Breast epithelium (tissue), 4 donors: ENCODE measurements at regions not wholly inside any gene's neighbourhood (a gene's known extent, or its start where the extent isn't known, plus 50 kb on each side); places are given as distances from the start of the nearest gene placed in this dataset.

ENCODE experiments used
- DNase-seq, 2 donors: peaks; one replicate each; pipeline ENCODE4 v3.0.0-alpha.2; 2019; ENCODE audit warnings: low spot score in 2 of 2
- H3K27ac ChIP-seq, 2 donors: fragments of 200-600 bp; sonication (generic) in 1 of 2; one replicate each; pipeline ENCODE4 v1.5.1; 2016 to 2019; ENCODE audit warnings: mild to moderate bottlenecking in 1 of 2
- H3K27me3 ChIP-seq, 2 donors: fragments of 200-600 bp; sonication (generic) in 1 of 2; one replicate each; pipeline versions ENCODE4 v1.5.1 to v1.6.0; 2017 to 2019; ENCODE audit warnings: control low read depth in 1 of 2, mild to moderate bottlenecking in 1 of 2
- H3K36me3 ChIP-seq: fragments of 200-600 bp; one replicate; pipeline ENCODE4 v1.5.1; 2019
- H3K4me1 ChIP-seq, 2 donors: fragments of 200-600 bp; sonication (generic); one replicate each; pipeline ENCODE4 v1.5.1; 2016 to 2019; ENCODE audit warnings: control low read depth in 1 of 2
- H3K4me3 ChIP-seq, 3 donors: fragments of 200-600 bp; sonication (generic); 1 replicate in 2 of 3; 2 replicates in 1 of 3; pipeline ENCODE4 v1.5.1; 2016 to 2019; ENCODE audit warnings: mild to moderate bottlenecking in 3 of 3, moderate library complexity in 2 of 3
- H3K9me3 ChIP-seq, 2 donors: fragments of 200-600 bp; sonication (generic) in 1 of 2; one replicate each; pipeline ENCODE4 v1.5.1; 2016 to 2019; ENCODE audit warnings: control low read depth in 1 of 2
- POLR2A ChIP-seq: fragments of 450-650 bp; IDR thresholded peaks from one replicate; pipeline ENCODE4 v1.6.1; 2016; ENCODE audit warnings: antibody characterized with exemption, mild to moderate bottlenecking, moderate library complexity
- POLR2AphosphoS5 ChIP-seq, 3 donors: sonication (generic); formaldehyde crosslinking; IDR thresholded peaks; one replicate each; pipeline ENCODE4 v1.6.1; 2017; ENCODE audit warnings: antibody characterized with exemption in 3 of 3
- intact Hi-C: fragments of 100-400 bp; cut with DNase I; formaldehyde crosslinking; loops from one replicate; pipeline ENCODE4 v1.15.1; 2023; ENCODE audit warnings: low total_unique reads
- TF ChIP-seq, protein P1 (sequence below), 3 donors: fragments of 450-650 bp; IDR thresholded peaks; one replicate each; pipeline ENCODE4 v1.5.1; 2016 to 2017; ENCODE audit warnings: antibody characterized with exemption in 3 of 3, mild to moderate bottlenecking in 3 of 3, moderate library complexity in 3 of 3

DNA sequence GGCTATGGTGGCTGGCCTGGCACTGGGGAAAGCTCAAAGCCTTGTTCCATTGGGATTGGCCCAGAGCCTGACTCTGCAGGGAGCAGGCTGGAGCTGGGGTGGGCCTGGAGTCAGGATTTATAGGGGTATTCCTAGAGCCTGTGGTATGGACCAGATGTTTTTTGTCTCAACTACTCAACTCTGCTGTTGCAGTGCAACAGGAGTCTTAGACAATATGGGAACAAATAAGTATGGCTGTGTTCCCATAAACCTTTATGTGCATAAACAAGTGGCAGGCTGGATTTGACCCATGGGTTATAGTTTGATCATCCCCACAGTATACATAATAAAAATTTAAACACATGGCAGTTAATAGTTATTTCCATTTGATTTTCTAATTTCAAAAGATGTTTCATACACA lies 557.9 kb upstream of the ARX start:
- no peaks in the 10 kb centered on the region for H3K36me3 ChIP-seq
- H3K9me3 ChIP-seq: no peaks in the 10 kb centered on the region
- H3K27me3 ChIP-seq: peaks cover 0 to 17% of the 10 kb centered on the region in 2 donors
- H3K27ac ChIP-seq: no peak overlapping the region
- no peaks in the 10 kb centered on the region for H3K4me1 ChIP-seq
- no peak overlapping the region for H3K4me3 ChIP-seq
- intact Hi-C loops: no loop called here
- TF ChIP-seq POLR2AphosphoS5 (IDR thresholded peaks at IDR 0.05) (no peak), POLR2A (no peak)
- TF ChIP-seq, protein P1, sequence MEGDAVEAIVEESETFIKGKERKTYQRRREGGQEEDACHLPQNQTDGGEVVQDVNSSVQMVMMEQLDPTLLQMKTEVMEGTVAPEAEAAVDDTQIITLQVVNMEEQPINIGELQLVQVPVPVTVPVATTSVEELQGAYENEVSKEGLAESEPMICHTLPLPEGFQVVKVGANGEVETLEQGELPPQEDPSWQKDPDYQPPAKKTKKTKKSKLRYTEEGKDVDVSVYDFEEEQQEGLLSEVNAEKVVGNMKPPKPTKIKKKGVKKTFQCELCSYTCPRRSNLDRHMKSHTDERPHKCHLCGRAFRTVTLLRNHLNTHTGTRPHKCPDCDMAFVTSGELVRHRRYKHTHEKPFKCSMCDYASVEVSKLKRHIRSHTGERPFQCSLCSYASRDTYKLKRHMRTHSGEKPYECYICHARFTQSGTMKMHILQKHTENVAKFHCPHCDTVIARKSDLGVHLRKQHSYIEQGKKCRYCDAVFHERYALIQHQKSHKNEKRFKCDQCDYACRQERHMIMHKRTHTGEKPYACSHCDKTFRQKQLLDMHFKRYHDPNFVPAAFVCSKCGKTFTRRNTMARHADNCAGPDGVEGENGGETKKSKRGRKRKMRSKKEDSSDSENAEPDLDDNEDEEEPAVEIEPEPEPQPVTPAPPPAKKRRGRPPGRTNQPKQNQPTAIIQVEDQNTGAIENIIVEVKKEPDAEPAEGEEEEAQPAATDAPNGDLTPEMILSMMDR (IDR thresholded peaks at IDR 0.05): no peak
- no peak for DNase-seq

DNA sequence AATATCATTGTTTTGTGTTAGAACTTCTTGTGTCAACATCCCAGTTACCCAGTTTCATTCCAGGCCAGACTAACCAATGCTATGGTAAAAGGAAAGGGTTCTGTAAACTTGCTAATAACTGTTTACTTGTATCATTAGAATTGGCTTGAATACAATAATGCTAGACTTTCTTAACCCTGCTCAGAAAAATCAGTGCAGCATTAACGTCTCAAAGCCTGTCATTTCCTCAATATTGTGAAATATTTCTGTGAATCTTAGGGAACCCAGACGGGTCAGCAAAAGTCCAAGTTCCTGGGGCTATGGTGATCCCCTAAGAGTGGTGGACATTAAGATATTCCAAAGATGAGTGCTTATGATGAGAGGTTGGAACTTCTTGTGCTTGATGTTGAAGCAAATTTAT lies 541.2 kb upstream of the MAGEB18 start:
- no peaks in the 10 kb centered on the region for H3K36me3 ChIP-seq
- TF ChIP-seq POLR2A (no peak), POLR2AphosphoS5 (IDR thresholded peaks at IDR 0.05) (no peak)
- TF ChIP-seq, protein P1 (IDR thresholded peaks at IDR 0.05): no peak

DNA sequence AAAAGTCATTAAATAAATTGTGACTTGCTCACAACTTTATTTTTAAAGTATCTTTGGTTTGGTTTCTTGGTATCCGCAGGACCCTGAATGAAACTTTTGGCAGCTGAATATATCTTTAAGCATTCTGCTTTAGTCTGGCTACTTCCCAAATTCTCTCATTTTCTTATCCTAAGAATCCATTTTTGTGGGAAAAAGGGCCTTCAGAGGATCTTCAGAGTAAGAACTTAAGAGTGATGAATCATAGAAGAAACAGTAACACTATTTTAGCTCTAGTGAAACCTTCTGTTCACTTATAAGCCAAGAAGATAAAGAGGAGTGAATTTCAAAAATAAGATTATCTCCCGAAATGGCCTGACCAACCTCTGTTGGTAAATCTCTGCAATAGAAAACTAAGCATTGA lies 540.6 kb upstream of the MAGEB18 start:
- no peak for DNase-seq
- H3K4me3 ChIP-seq: no peak overlapping the region
- no peaks in the 10 kb centered on the region for H3K9me3 ChIP-seq
- no peaks in the 10 kb centered on the region for H3K36me3 ChIP-seq
- peaks cover 0 to 15% of the 10 kb centered on the region in 2 donors for H3K27me3 ChIP-seq
- H3K4me1 ChIP-seq: no peaks in the 10 kb centered on the region
- no peak overlapping the region for H3K27ac ChIP-seq
- intact Hi-C loops: no loop called here
- TF ChIP-seq POLR2A (no peak), POLR2AphosphoS5 (IDR thresholded peaks at IDR 0.05) (no peak)
- TF ChIP-seq, protein P1 (IDR thresholded peaks at IDR 0.05): no peak

More for the DNA sequence above, 541.2 kb upstream of the MAGEB18 start:
- intact Hi-C loops: no loop called here
- peaks cover 0 to 15% of the 10 kb centered on the region in 2 donors for H3K27me3 ChIP-seq
- H3K4me3 ChIP-seq: no peak overlapping the region
- no peaks in the 10 kb centered on the region for H3K4me1 ChIP-seq
- H3K9me3 ChIP-seq: no peaks in the 10 kb centered on the region
- no peak overlapping the region for H3K27ac ChIP-seq
- no peak for DNase-seq

DNA sequence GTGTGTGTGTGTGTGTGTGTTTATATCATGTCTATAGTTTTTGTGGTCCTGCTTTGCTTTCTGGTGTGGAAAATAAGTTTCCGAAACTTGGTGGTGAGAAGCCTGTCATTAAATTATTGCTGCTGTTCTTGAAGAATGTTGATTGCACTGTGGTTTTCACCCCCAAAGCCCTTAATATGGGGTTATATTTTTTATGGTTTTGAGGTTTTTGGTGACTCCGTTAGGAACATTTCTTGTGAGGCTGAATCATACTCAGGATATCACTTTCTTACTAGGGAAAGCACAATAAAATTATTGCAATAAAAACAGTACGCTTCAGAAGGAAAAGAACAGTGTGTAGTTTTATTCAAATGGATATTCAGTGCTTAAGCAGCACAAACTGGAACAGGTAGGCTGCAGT lies 539.1 kb upstream of the MAGEB18 start:
- no peak overlapping the region for H3K27ac ChIP-seq
- peaks cover 0 to 15% of the 10 kb centered on the region in 2 donors for H3K27me3 ChIP-seq
- intact Hi-C loops: no loop called here
- no peaks in the 10 kb centered on the region for H3K36me3 ChIP-seq
- H3K9me3 ChIP-seq: peaks cover 0 to under 1% of the 10 kb centered on the region in 2 donors
- H3K4me1 ChIP-seq: no peaks in the 10 kb centered on the region
- TF ChIP-seq, protein P1 (IDR thresholded peaks at IDR 0.05): no peak
- TF ChIP-seq POLR2AphosphoS5 (IDR thresholded peaks at IDR 0.05) (no peak), POLR2A (no peak)
- H3K4me3 ChIP-seq: no peak overlapping the region
- DNase-seq: no peak

DNA sequence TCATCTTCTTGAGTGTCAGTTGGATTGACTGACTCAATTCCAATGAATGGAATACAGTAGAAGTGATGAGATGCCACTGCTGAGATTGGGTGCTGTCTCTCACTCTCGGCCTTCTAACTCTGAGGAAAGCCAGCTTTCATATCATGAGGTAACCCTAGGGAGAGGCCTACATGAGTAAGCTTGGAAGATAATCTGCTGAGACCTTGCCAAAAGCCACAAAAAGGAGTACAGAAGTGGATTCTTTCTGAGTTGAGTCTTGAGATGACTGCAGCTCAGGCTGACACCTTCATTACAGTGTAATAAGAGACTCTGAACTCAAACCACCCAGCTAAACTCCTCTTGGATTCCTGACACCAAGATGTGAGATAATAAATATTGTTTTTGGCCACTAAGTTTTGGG lies 537.4 kb upstream of the MAGEB18 start:
- Histone ChIP-seq H3K27ac (no peak overlapping the region), H3K9me3 (peaks cover 0 to 7% of the 10 kb centered on the region in 2 donors), H3K4me1 (no peaks in the 10 kb centered on the region), H3K4me3 (no peak overlapping the region), H3K27me3 (peaks cover 0 to 11% of the 10 kb centered on the region in 2 donors), H3K36me3 (no peaks in the 10 kb centered on the region)
- TF ChIP-seq POLR2A (no peak), POLR2AphosphoS5 (IDR thresholded peaks at IDR 0.05) (no peak)
- TF ChIP-seq, protein P1 (IDR thresholded peaks at IDR 0.05): no peak
- no peak for DNase-seq
- intact Hi-C loops: loop anchor here (10.0 kb wide), 1 partner anchor 1604 kb away; no protein-coding TSS in a partner anchor
